ENCODE measurements at regions not wholly inside any gene's neighbourhood (a gene's known extent, or its start where the extent isn't known, plus 50 kb on each side); places are given as distances from the start of the nearest gene placed in this dataset.
"Not testable (repeated sequence)": the region's sequence is repeated elsewhere in the genome, so short reads cannot be mapped to it uniquely, and the experiment has no call there.

GRCh38 chrX:130502016-130502570 lies 100.3 kb downstream of the RBMX2 start:
- no peak for DNase-seq (ENCODE audit: low read depth)
- TF ChIP-seq CTCF (IDR thresholded peaks at IDR 0.05; ENCODE audit: low read length, missing control alignments): no peak
- no peak overlapping the region for H3K4me3 ChIP-seq (replicated peaks; ENCODE audit: low read depth, low read length)

GRCh38 chrX:130504019-130504418 lies 102.2 kb downstream of the RBMX2 start:
- TF ChIP-seq CTCF (IDR thresholded peaks at IDR 0.05; ENCODE audit: low read length, missing control alignments): no peak
- no peak overlapping the region for H3K4me3 ChIP-seq (replicated peaks; ENCODE audit: low read depth, low read length)
- no peak for DNase-seq (ENCODE audit: low read depth)

GRCh38 chrX:130507015-130507414 lies 105.2 kb downstream of the RBMX2 start:
- no peak for DNase-seq (ENCODE audit: low read depth)
- no peak for TF ChIP-seq CTCF (IDR thresholded peaks at IDR 0.05; ENCODE audit: low read length, missing control alignments)
- H3K4me3 ChIP-seq (replicated peaks; ENCODE audit: low read depth, low read length): no peak overlapping the region

- DNase-seq (ENCODE audit: low read depth); H3K4me3 ChIP-seq (replicated peaks; ENCODE audit: low read depth, low read length): not testable (repeated sequence)
These were observed 110.7 kb downstream of the RBMX2 start for GRCh38 chrX:130512534-130512933.

- no peak overlapping the region for H3K4me3 ChIP-seq (replicated peaks; ENCODE audit: low read depth, low read length)
- no peak for DNase-seq (ENCODE audit: low read depth)
- no peak for TF ChIP-seq CTCF (IDR thresholded peaks at IDR 0.05; ENCODE audit: low read length, missing control alignments)
These were observed 114.3 kb downstream of the RBMX2 start for GRCh38 chrX:130516123-130516522.

- peak; percentile 2 for DNase-seq (ENCODE audit: low read depth)
- no peak for TF ChIP-seq CTCF (IDR thresholded peaks at IDR 0.05; ENCODE audit: low read length, missing control alignments)
- peak overlapping the region; percentile 41 for H3K4me3 ChIP-seq (replicated peaks; ENCODE audit: low read depth, low read length)
These were observed 121.9 kb downstream of the RBMX2 start for GRCh38 chrX:130523460-130524394.

- no peak overlapping the region for H3K4me3 ChIP-seq (replicated peaks; ENCODE audit: low read depth, low read length)
- no peak for TF ChIP-seq CTCF (IDR thresholded peaks at IDR 0.05; ENCODE audit: low read length, missing control alignments)
- DNase-seq (ENCODE audit: low read depth): no peak
These were observed 122.8 kb downstream of the RBMX2 start for GRCh38 chrX:130524476-130525194.
